ENCODE measurements at regions not wholly inside any gene's neighbourhood (a gene's known extent, or its start where the extent isn't known, plus 50 kb on each side); places are given as distances from the start of the nearest gene placed in this dataset.
"Not testable (repeated sequence)": the region's sequence is repeated elsewhere in the genome, so short reads cannot be mapped to it uniquely, and the experiment has no call there.

GRCh38 chr1:94309216-94309615 is 71.8 kb upstream of the ARHGAP29 start:
- H3K4me1 ChIP-seq (ENCODE audit: control insufficient read depth, insufficient read depth, low read length) = no peaks in the 10 kb centered on the region
- no peaks in the 10 kb centered on the region for H3K27me3 ChIP-seq (ENCODE audit: control insufficient read depth, insufficient read depth, low read length)
- no peak overlapping the region for H3K27ac ChIP-seq (ENCODE audit: low read depth, low read length)
- H3K9ac ChIP-seq (ENCODE audit: low read length) = no peak overlapping the region
- H3K36me3 ChIP-seq (ENCODE audit: control insufficient read depth, insufficient read depth, low read length) = no peaks in the 10 kb centered on the region
- H3K4me3 ChIP-seq (ENCODE audit: low read length) = no peak overlapping the region

GRCh38 chr1:94306521-94306920 is 69.1 kb upstream of the ARHGAP29 start:
- no peak overlapping the region for H3K4me3 ChIP-seq (ENCODE audit: low read length)
- H3K36me3 ChIP-seq (ENCODE audit: control insufficient read depth, insufficient read depth, low read length) = no peaks in the 10 kb centered on the region
- no peaks in the 10 kb centered on the region for H3K4me1 ChIP-seq (ENCODE audit: control insufficient read depth, insufficient read depth, low read length)
- no peak overlapping the region for H3K27ac ChIP-seq (ENCODE audit: low read depth, low read length)
- H3K9ac ChIP-seq (ENCODE audit: low read length) = no peak overlapping the region
- H3K27me3 ChIP-seq (ENCODE audit: control insufficient read depth, insufficient read depth, low read length) = no peaks in the 10 kb centered on the region

- Histone ChIP-seq H3K4me1 (ENCODE audit: control insufficient read depth, insufficient read depth, low read length) (no peaks in the 10 kb centered on the region), H3K4me3 (ENCODE audit: low read length) (no peak overlapping the region), H3K27me3 (ENCODE audit: control insufficient read depth, insufficient read depth, low read length) (no peaks in the 10 kb centered on the region), H3K9ac (ENCODE audit: low read length) (no peak overlapping the region), H3K27ac (ENCODE audit: low read depth, low read length) (no peak overlapping the region), H3K36me3 (ENCODE audit: control insufficient read depth, insufficient read depth, low read length) (no peaks in the 10 kb centered on the region)
These were observed 68.3 kb upstream of the ARHGAP29 start for GRCh38 chr1:94305704-94306103.

GRCh38 chr1:94304553-94304952 is 67.2 kb upstream of the ARHGAP29 start:
- no peak overlapping the region for H3K4me3 ChIP-seq (ENCODE audit: low read length)
- H3K36me3 ChIP-seq (ENCODE audit: control insufficient read depth, insufficient read depth, low read length) = no peaks in the 10 kb centered on the region
- H3K9ac ChIP-seq (ENCODE audit: low read length) = no peak overlapping the region
- no peaks in the 10 kb centered on the region for H3K27me3 ChIP-seq (ENCODE audit: control insufficient read depth, insufficient read depth, low read length)
- H3K27ac ChIP-seq (ENCODE audit: low read depth, low read length) = no peak overlapping the region
- no peaks in the 10 kb centered on the region for H3K4me1 ChIP-seq (ENCODE audit: control insufficient read depth, insufficient read depth, low read length)

- no peak overlapping the region for H3K4me3 ChIP-seq (ENCODE audit: low read length)
- no peak overlapping the region for H3K9ac ChIP-seq (ENCODE audit: low read length)
- no peaks in the 10 kb centered on the region for H3K36me3 ChIP-seq (ENCODE audit: control insufficient read depth, insufficient read depth, low read length)
- H3K27me3 ChIP-seq (ENCODE audit: control insufficient read depth, insufficient read depth, low read length) = no peaks in the 10 kb centered on the region
- no peaks in the 10 kb centered on the region for H3K4me1 ChIP-seq (ENCODE audit: control insufficient read depth, insufficient read depth, low read length)
- H3K27ac ChIP-seq (ENCODE audit: low read depth, low read length) = no peak overlapping the region
These were observed 65.6 kb upstream of the ARHGAP29 start for GRCh38 chr1:94303005-94303404.

- no peak overlapping the region for H3K27ac ChIP-seq (ENCODE audit: low read depth, low read length)
These were observed 65.1 kb upstream of the ARHGAP29 start for GRCh38 chr1:94302497-94302896.

GRCh38 chr1:94301186-94301585 is 63.8 kb upstream of the ARHGAP29 start:
- no peaks in the 10 kb centered on the region for H3K27me3 ChIP-seq (ENCODE audit: control insufficient read depth, insufficient read depth, low read length)
- no peak overlapping the region for H3K27ac ChIP-seq (ENCODE audit: low read depth, low read length)
- no peak overlapping the region for H3K4me3 ChIP-seq (ENCODE audit: low read length)
- no peaks in the 10 kb centered on the region for H3K36me3 ChIP-seq (ENCODE audit: control insufficient read depth, insufficient read depth, low read length)
- H3K4me1 ChIP-seq (ENCODE audit: control insufficient read depth, insufficient read depth, low read length) = no peaks in the 10 kb centered on the region
- no peak overlapping the region for H3K9ac ChIP-seq (ENCODE audit: low read length)

More at GRCh38 chr1:94302497-94302896, 65.1 kb upstream of the ARHGAP29 start:
- Histone ChIP-seq H3K4me1 (ENCODE audit: control insufficient read depth, insufficient read depth, low read length) (no peaks in the 10 kb centered on the region), H3K27me3 (ENCODE audit: control insufficient read depth, insufficient read depth, low read length) (no peaks in the 10 kb centered on the region), H3K36me3 (ENCODE audit: control insufficient read depth, insufficient read depth, low read length) (no peaks in the 10 kb centered on the region), H3K9ac (ENCODE audit: low read length) (no peak overlapping the region), H3K4me3 (ENCODE audit: low read length) (no peak overlapping the region)

- Histone ChIP-seq H3K36me3 (ENCODE audit: control insufficient read depth, insufficient read depth, low read length) (no peaks in the 10 kb centered on the region), H3K27ac (ENCODE audit: low read depth, low read length) (no peak overlapping the region)
These were observed 63.3 kb upstream of the ARHGAP29 start for GRCh38 chr1:94300731-94301130.

GRCh38 chr1:94299627-94300553 is 62.5 kb upstream of the ARHGAP29 start:
- Histone ChIP-seq H3K9ac (ENCODE audit: low read length) (no peak overlapping the region), H3K4me1 (ENCODE audit: control insufficient read depth, insufficient read depth, low read length) (no peaks in the 10 kb centered on the region), H3K4me3 (ENCODE audit: low read length) (no peak overlapping the region), H3K36me3 (ENCODE audit: control insufficient read depth, insufficient read depth, low read length) (no peaks in the 10 kb centered on the region), H3K27ac (ENCODE audit: low read depth, low read length) (no peak overlapping the region), H3K27me3 (ENCODE audit: control insufficient read depth, insufficient read depth, low read length) (no peaks in the 10 kb centered on the region)

More at GRCh38 chr1:94300731-94301130, 63.3 kb upstream of the ARHGAP29 start:
- Histone ChIP-seq H3K4me1 (ENCODE audit: control insufficient read depth, insufficient read depth, low read length) (no peaks in the 10 kb centered on the region), H3K27me3 (ENCODE audit: control insufficient read depth, insufficient read depth, low read length) (no peaks in the 10 kb centered on the region), H3K4me3 (ENCODE audit: low read length) (no peak overlapping the region), H3K9ac (ENCODE audit: low read length) (no peak overlapping the region)

- H3K9ac ChIP-seq (ENCODE audit: low read length) = no peak overlapping the region
- H3K4me3 ChIP-seq (ENCODE audit: low read length) = no peak overlapping the region
- no peaks in the 10 kb centered on the region for H3K27me3 ChIP-seq (ENCODE audit: control insufficient read depth, insufficient read depth, low read length)
- H3K27ac ChIP-seq (ENCODE audit: low read depth, low read length) = no peak overlapping the region
- no peaks in the 10 kb centered on the region for H3K36me3 ChIP-seq (ENCODE audit: control insufficient read depth, insufficient read depth, low read length)
- no peaks in the 10 kb centered on the region for H3K4me1 ChIP-seq (ENCODE audit: control insufficient read depth, insufficient read depth, low read length)
These were observed 61.5 kb upstream of the ARHGAP29 start for GRCh38 chr1:94298861-94299260.

- Histone ChIP-seq H3K4me1 (ENCODE audit: control insufficient read depth, insufficient read depth, low read length) (no peaks in the 10 kb centered on the region), H3K4me3 (ENCODE audit: low read length) (no peak overlapping the region), H3K9ac (ENCODE audit: low read length) (no peak overlapping the region), H3K27ac (ENCODE audit: low read depth, low read length) (no peak overlapping the region), H3K36me3 (ENCODE audit: control insufficient read depth, insufficient read depth, low read length) (no peaks in the 10 kb centered on the region), H3K27me3 (ENCODE audit: control insufficient read depth, insufficient read depth, low read length) (no peaks in the 10 kb centered on the region)
These were observed 58.6 kb upstream of the ARHGAP29 start for GRCh38 chr1:94296018-94296417.

- not testable (repeated sequence) for H3K27ac ChIP-seq (ENCODE audit: low read depth, low read length); H3K36me3 ChIP-seq (ENCODE audit: control insufficient read depth, insufficient read depth, low read length); H3K27me3 ChIP-seq (ENCODE audit: control insufficient read depth, insufficient read depth, low read length); H3K4me3 ChIP-seq (ENCODE audit: low read length); H3K4me1 ChIP-seq (ENCODE audit: control insufficient read depth, insufficient read depth, low read length); H3K9ac ChIP-seq (ENCODE audit: low read length)
These were observed 55.6 kb upstream of the ARHGAP29 start for GRCh38 chr1:94292978-94293377.

GRCh38 chr1:94289244-94289643 is 51.9 kb upstream of the ARHGAP29 start:
- H3K36me3 ChIP-seq (ENCODE audit: control insufficient read depth, insufficient read depth, low read length); H3K9ac ChIP-seq (ENCODE audit: low read length); H3K4me3 ChIP-seq (ENCODE audit: low read length); H3K4me1 ChIP-seq (ENCODE audit: control insufficient read depth, insufficient read depth, low read length); H3K27ac ChIP-seq (ENCODE audit: low read depth, low read length); H3K27me3 ChIP-seq (ENCODE audit: control insufficient read depth, insufficient read depth, low read length): not testable (repeated sequence)
